ENCODE measurements at regions not wholly inside any gene's neighbourhood (a gene's known extent, or its start where the extent isn't known, plus 50 kb on each side); places are given as distances from the start of the nearest gene placed in this dataset.

GRCh38 chr16:73735954-73736353 is 560.7 kb upstream of the PSMD7 start (continued):
- TF ChIP-seq RBBP5 (IDR thresholded peaks at IDR 0.05; ENCODE audit: borderline replicate concordance, low read depth, low read length): no peak
- TF ChIP-seq HDAC6 (IDR thresholded peaks at IDR 0.05; ENCODE audit: low read depth, low read length): no peak
- no peak for TF ChIP-seq CREB1 (IDR thresholded peaks at IDR 0.05)
- TF ChIP-seq KDM5A (IDR thresholded peaks at IDR 0.05; ENCODE audit: low read length): no peak
- no peak for TF ChIP-seq EGR1 (IDR thresholded peaks at IDR 0.05; ENCODE audit: borderline replicate concordance, low read depth, low read length)

Measured in H1 (cell line).